HG03571 (cell line): ENCODE measurements at regions not wholly inside any gene's neighbourhood (a gene's known extent, or its start where the extent isn't known, plus 50 kb on each side); places are given as distances from the start of the nearest gene placed in this dataset.
"Not testable (repeated sequence)": the region's sequence is repeated elsewhere in the genome, so short reads cannot be mapped to it uniquely, and the experiment has no call there.

Source experiments
- ATAC-seq: cut with Tn5 transposase; IDR thresholded peaks from one replicate; pipeline ENCODE4 v1.9.1; 2021; ENCODE audit not compliant: unreplicated experiment

DNA sequence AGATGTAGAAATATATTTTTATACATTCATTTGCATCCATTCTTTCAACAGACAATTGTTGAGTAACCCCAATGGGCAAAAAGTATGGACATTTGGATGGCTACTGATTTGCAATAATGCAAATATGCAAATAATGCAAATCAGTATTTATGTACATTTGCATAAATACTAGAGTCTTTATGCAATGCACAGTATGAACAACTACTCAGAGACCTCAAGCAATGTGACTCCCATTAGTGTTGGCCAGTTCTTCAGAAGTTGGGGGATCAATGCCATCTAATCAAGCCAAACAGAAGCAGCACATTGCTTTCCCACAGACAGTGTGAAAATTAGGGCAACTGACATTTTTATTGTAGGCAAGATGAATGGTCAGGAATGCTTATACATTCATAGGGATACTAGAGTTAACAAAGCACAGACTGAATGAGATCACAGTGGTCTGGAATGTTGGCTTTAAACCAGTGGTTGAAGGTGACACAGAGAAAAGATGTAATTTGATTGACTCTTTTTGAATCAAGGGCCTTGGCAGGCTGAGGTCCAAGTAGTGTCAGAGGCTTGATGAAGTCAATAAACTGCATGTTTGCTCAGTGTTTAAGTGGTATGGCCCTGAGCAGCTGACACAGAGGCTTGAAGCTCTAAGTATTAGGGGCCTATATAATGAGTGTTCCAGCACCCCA is 256.6 kb downstream of the CTH start:
- ATAC-seq = no peak

DNA sequence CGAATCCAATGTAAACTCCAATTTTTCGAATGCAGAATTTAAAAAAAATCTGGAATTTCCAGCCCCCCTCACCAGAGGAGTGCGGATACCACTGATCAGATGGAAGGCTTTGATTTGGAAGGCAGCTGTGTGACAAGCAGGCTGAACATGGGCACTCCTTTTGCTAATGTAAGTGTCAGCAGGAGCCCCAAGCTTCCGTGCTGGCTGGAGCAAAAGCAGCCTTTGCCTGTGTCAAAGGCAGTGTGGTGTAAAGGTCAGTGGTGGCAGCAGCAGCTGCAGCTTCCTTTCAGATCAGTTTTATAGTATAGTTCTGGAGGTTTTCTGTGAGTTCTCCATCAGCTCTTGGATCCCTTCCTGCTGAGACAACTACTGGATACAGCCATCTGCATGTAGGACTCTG is 259.9 kb downstream of the CTH start:
- ATAC-seq = no peak

GRCh38 chr1:70672442-70672888 is 261.4 kb downstream of the CTH start:
- no peak for ATAC-seq

- ATAC-seq = no peak
Observed at GRCh38 chr1:70674941-70675685, 264.0 kb downstream of the CTH start.

- ATAC-seq = peak; percentile 83
Observed at GRCh38 chr1:70675737-70676156, 264.7 kb downstream of the CTH start.

- peak; percentile 97 for ATAC-seq
Observed at GRCh38 chr1:70685300-70686286, 274.5 kb downstream of the CTH start.

- ATAC-seq = no peak
Observed at GRCh38 chr1:70688580-70688979, 277.5 kb downstream of the CTH start.

DNA sequence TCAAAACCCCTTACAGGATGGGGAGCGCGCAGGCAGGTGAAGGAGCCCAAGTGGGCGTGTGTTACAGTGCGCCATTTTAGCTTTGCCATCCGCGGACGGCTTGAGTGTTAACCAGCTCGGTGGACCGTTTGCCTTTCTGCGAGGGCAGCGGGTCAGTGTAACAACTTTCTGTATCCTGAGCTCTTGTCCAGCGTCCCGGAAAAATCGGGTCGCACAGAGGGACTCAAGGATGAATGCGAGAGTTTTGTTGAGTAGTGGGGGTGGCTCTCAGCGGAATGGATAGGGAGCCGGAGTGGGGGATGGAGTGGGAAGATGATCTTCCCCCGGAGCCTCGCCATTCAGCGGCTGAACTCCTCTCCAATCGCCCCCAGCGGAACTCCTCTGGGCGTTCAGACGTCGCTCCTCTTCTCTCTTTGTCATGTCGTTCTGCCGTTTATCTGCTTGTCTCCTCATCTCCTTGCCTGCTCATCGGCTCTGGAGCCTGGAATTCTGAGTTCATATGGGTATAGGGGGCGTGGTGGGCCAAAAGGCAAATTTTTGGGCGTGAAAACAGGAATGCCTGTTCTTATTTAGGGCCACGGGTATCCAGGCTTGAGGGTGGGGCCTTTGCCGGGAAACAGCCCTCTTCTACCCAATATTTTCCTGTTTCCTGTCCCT is 295.4 kb downstream of the CTH start:
- ATAC-seq = no peak

DNA sequence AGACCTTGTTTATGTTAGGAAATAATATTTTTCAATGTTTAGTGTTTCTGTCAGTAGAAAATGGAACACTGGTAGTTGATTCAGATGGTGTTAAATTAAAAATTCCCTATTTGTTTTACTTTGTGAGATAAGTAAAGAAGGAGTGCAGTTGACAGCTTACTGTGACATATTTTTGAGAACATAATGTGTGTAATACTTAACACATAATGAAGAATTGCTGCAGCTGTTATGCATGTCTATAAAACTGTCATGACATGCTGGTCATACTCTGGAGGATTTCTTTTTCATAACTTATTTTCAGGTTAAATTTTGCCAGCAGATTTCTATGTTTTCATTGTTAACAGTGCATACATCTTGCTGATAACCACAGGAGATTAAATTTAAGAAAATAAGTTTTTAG is 296.1 kb downstream of the CTH start:
- ATAC-seq = no peak

DNA sequence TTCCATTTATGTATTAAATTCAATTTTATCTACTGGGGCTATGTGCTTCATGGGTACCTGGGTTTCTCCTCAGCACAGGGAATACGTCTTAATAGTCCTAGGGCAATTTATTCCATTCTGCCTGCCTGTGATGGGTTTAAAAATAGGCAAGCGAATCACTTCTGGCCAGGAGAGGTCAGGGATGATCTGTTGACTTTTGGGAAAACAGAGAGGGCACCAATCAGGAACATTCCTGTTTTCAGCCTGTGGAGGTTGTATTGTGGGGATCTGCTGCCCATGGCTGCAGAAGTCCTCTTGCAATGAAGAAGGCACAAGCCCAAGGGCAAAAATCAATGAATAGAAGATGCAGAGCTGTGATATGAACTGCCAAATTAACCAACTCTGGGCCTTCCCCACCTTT is 303.1 kb downstream of the CTH start:
- no peak for ATAC-seq

DNA sequence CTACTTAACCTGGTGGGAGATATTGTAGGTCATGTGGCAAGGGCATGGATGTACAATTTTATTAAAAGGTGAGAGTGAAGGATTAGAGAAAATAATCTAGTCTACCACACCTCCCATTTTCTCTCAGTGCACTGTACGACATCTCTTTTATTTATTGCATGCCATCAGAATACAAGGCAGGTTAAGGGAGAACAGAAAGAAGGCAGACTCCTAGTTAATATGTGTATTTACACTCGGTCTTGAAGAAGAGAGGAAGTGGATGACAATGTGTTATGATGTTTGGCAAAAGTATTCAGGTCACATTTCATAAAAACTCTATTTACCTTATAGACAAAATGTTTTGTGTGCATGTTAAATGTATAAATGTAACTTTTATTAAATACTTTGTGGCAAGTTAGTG is 306.1 kb downstream of the CTH start:
- ATAC-seq = no peak

GRCh38 chr1:70717656-70718055 is 306.6 kb downstream of the CTH start:
- ATAC-seq = no peak

DNA sequence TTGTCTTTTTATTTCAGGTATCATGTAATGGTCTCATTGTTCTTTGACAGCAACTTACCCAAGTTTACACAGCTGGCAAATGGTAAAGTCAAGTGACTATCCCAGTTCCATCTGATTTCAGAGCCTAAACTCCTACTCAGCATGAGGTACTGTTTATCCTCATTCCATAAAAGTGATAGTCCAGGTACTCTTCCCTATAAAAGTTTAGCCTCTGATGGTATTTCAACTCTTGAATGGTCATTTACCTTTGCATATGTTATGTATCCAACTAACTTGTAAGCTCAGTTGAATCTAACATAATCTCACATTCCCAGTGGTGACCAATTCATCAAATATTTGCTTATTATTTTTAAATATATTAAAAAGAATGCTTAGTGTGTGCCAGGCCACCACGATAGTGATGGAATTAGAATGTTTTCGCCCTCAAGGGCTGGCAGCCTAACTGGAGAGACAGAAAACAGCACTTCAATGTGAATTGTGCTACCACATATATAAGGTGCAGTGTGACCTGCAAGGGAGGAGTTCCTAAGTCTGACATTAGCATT is 307.1 kb downstream of the CTH start:
- no peak for ATAC-seq

DNA sequence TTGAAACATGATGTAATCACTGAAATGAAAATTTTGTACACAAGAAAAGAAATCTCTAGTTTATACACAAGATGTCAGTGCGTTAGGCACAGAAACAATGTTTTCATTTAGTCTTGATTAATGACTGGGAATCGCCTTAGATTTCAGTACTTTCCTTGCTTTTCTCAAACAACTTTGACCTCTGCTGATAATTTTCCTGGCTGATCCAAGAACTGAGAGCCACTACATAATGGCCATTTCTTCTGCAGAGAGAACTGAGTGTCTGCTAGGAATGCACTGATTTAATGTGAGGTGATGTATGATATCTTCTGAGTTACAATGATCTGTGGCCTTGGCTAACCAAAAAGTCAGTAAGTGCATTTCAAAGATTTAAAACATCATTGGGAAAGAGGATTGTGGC is 308.1 kb downstream of the CTH start:
- ATAC-seq = no peak

DNA sequence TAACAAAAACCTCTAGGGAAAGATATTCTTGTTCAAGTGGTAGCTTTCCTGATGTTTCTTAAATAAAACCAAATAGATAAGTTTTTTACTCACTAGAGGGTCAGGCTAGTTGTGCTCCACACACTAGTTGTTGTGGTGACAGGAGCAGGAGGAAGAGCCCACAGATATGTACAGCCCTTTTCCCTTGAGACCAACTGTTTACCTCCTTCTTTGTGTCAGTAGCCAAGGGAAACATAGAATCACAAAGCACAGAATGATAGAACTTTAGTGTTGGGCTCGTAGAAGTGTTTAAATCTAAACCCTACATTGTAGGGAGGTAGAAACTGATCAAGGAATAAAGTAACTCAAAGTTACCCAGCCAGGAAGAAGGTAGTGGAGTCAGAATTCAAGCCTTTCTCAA is 309.0 kb downstream of the CTH start:
- no peak for ATAC-seq

GRCh38 chr1:70720521-70720920 is 309.5 kb downstream of the CTH start:
- no peak for ATAC-seq

GRCh38 chr1:70727886-70728489 is 316.9 kb downstream of the CTH start:
- ATAC-seq = no peak

DNA sequence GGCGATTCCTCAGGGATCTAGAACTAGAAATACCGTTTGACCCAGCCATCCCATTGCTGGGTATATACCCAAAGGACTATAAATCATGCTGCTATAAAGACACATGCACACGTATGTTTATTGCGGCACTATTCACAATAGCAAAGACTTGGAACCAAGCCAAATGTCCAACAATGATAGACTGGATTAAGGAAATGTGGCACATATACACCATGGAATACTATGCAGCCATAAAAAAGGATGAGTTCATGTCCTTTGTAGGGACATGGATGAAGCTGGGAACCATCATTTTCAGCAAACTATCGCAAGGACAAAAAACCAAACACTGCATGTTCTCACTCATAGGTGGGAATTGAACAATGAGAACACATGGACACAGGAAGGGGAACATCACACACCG is 311.1 kb downstream of the PTGER3 start:
- ATAC-seq = not testable (repeated sequence)

- ATAC-seq = no peak
Observed at GRCh38 chr1:70737125-70737524, 310.5 kb downstream of the PTGER3 start.

DNA sequence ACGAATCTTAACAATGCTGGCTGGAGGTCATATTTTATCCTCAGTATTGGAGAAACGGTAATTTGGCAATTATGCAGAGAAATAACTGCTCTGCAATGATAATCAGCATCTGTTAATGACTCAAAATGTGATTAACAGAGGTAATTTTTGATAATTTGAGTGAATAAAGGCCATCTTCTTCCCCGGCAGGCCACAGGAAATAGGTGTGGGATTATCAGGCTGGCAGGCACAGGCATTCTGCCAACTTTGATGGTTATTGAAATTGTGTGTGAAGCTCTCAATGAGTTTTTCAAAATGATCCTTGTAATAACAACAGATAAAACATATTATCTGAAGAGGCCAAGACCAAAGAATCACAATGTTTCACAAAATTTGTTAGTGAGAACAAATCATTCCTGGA is 309.0 kb downstream of the PTGER3 start:
- no peak for ATAC-seq
